ENCODE measurements at regions not wholly inside any gene's neighbourhood (a gene's known extent, or its start where the extent isn't known, plus 50 kb on each side); places are given as distances from the start of the nearest gene placed in this dataset.

GRCh38 chr9:117587263-117587662 lies 116.9 kb upstream of the TLR4 start:
- DNase-seq (no peak), ATAC-seq (no peak)
- H3K36me3 Mint-ChIP-seq (ENCODE audit: insufficient read depth) = no peaks in the 10 kb centered on the region
- H3K4me1 Mint-ChIP-seq (ENCODE audit: low read depth) = no peaks in the 10 kb centered on the region
- H3K27me3 Mint-ChIP-seq (ENCODE audit: low read depth) = no peaks in the 10 kb centered on the region
- peaks cover 6% of the 10 kb centered on the region for H3K9me3 Mint-ChIP-seq
- no peak overlapping the region for H3K4me3 Mint-ChIP-seq

- no peak for ATAC-seq
- Mint-ChIP-seq H3K4me3 (no peak overlapping the region), H3K36me3 (ENCODE audit: insufficient read depth) (no peaks in the 10 kb centered on the region), H3K27me3 (ENCODE audit: low read depth) (no peaks in the 10 kb centered on the region), H3K9me3 (peaks cover 7% of the 10 kb centered on the region), H3K4me1 (ENCODE audit: low read depth) (no peaks in the 10 kb centered on the region)
- no peak for DNase-seq
Measured at GRCh38 chr9:117574099-117574498, 130.1 kb upstream of the TLR4 start.

GRCh38 chr9:117564839-117565238 lies 139.4 kb upstream of the TLR4 start:
- no peaks in the 10 kb centered on the region for H3K36me3 Mint-ChIP-seq (ENCODE audit: insufficient read depth)
- DNase-seq (no peak), ATAC-seq (no peak)
- no peak overlapping the region for H3K4me3 Mint-ChIP-seq
- H3K27me3 Mint-ChIP-seq (ENCODE audit: low read depth) = no peaks in the 10 kb centered on the region
- no peaks in the 10 kb centered on the region for H3K4me1 Mint-ChIP-seq (ENCODE audit: low read depth)
- H3K9me3 Mint-ChIP-seq = peaks cover 3% of the 10 kb centered on the region

- DNase-seq (no peak), ATAC-seq (no peak)
- Mint-ChIP-seq H3K4me3 (no peak overlapping the region), H3K27me3 (ENCODE audit: low read depth) (peaks cover 3% of the 10 kb centered on the region), H3K9me3 (peaks cover 5% of the 10 kb centered on the region), H3K36me3 (ENCODE audit: insufficient read depth) (no peaks in the 10 kb centered on the region), H3K4me1 (ENCODE audit: low read depth) (no peaks in the 10 kb centered on the region)
Measured at GRCh38 chr9:117561761-117562160, 142.4 kb upstream of the TLR4 start.

GRCh38 chr9:117555964-117556629 lies 141.2 kb upstream of the ASTN2 start:
- H3K27me3 Mint-ChIP-seq (ENCODE audit: low read depth) = peaks cover 3% of the 10 kb centered on the region
- no peak overlapping the region for H3K4me3 Mint-ChIP-seq
- H3K4me1 Mint-ChIP-seq (ENCODE audit: low read depth) = no peaks in the 10 kb centered on the region
- H3K9me3 Mint-ChIP-seq = peaks cover 5% of the 10 kb centered on the region
- DNase-seq = no peak
- ATAC-seq = no peak
- H3K36me3 Mint-ChIP-seq (ENCODE audit: insufficient read depth) = no peaks in the 10 kb centered on the region

- Mint-ChIP-seq H3K27me3 (ENCODE audit: low read depth) (no peaks in the 10 kb centered on the region), H3K36me3 (ENCODE audit: insufficient read depth) (no peaks in the 10 kb centered on the region), H3K4me3 (no peak overlapping the region), H3K4me1 (ENCODE audit: low read depth) (no peaks in the 10 kb centered on the region), H3K9me3 (no peaks in the 10 kb centered on the region)
- ATAC-seq (no peak), DNase-seq (no peak)
Measured at GRCh38 chr9:117552811-117553210, 138.0 kb upstream of the ASTN2 start.

GRCh38 chr9:117551171-117551570 lies 136.3 kb upstream of the ASTN2 start:
- Mint-ChIP-seq H3K27me3 (ENCODE audit: low read depth) (no peaks in the 10 kb centered on the region), H3K36me3 (ENCODE audit: insufficient read depth) (no peaks in the 10 kb centered on the region), H3K9me3 (no peaks in the 10 kb centered on the region), H3K4me1 (ENCODE audit: low read depth) (peaks cover 7% of the 10 kb centered on the region), H3K4me3 (no peak overlapping the region)
- ATAC-seq = no peak
- no peak for DNase-seq

GRCh38 chr9:117549444-117549843 lies 134.6 kb upstream of the ASTN2 start:
- no peak for DNase-seq
- peaks cover 7% of the 10 kb centered on the region for H3K4me1 Mint-ChIP-seq (ENCODE audit: low read depth)
- ATAC-seq = no peak
- H3K9me3 Mint-ChIP-seq = no peaks in the 10 kb centered on the region
- H3K27me3 Mint-ChIP-seq (ENCODE audit: low read depth) = no peaks in the 10 kb centered on the region
- H3K36me3 Mint-ChIP-seq (ENCODE audit: insufficient read depth) = no peaks in the 10 kb centered on the region
- no peak overlapping the region for H3K4me3 Mint-ChIP-seq

GRCh38 chr9:117548556-117548955 lies 133.7 kb upstream of the ASTN2 start:
- Mint-ChIP-seq H3K4me1 (ENCODE audit: low read depth) (peaks cover 7% of the 10 kb centered on the region), H3K4me3 (no peak overlapping the region), H3K36me3 (ENCODE audit: insufficient read depth) (no peaks in the 10 kb centered on the region), H3K9me3 (no peaks in the 10 kb centered on the region), H3K27me3 (ENCODE audit: low read depth) (no peaks in the 10 kb centered on the region)
- ATAC-seq (no peak), DNase-seq (no peak)

- no peak for ATAC-seq
- Mint-ChIP-seq H3K27me3 (ENCODE audit: low read depth) (no peaks in the 10 kb centered on the region), H3K9me3 (no peaks in the 10 kb centered on the region), H3K4me1 (ENCODE audit: low read depth) (peaks cover 7% of the 10 kb centered on the region), H3K4me3 (no peak overlapping the region), H3K36me3 (ENCODE audit: insufficient read depth) (no peaks in the 10 kb centered on the region)
- DNase-seq = no peak
Measured at GRCh38 chr9:117547904-117548303, 133.0 kb upstream of the ASTN2 start.

GRCh38 chr9:117546894-117547678 lies 132.2 kb upstream of the ASTN2 start:
- Mint-ChIP-seq H3K36me3 (ENCODE audit: insufficient read depth) (no peaks in the 10 kb centered on the region), H3K4me1 (ENCODE audit: low read depth) (peaks cover 7% of the 10 kb centered on the region), H3K27me3 (ENCODE audit: low read depth) (no peaks in the 10 kb centered on the region), H3K9me3 (no peaks in the 10 kb centered on the region), H3K4me3 (no peak overlapping the region)
- no peak for DNase-seq
- no peak for ATAC-seq

GRCh38 chr9:117545846-117546245 lies 131.0 kb upstream of the ASTN2 start:
- no peaks in the 10 kb centered on the region for H3K36me3 Mint-ChIP-seq (ENCODE audit: insufficient read depth)
- H3K9me3 Mint-ChIP-seq = no peaks in the 10 kb centered on the region
- H3K4me1 Mint-ChIP-seq (ENCODE audit: low read depth) = peaks cover 7% of the 10 kb centered on the region
- no peak for ATAC-seq
- no peak for DNase-seq
- no peak overlapping the region for H3K4me3 Mint-ChIP-seq
- no peaks in the 10 kb centered on the region for H3K27me3 Mint-ChIP-seq (ENCODE audit: low read depth)

- no peak for ATAC-seq
- peaks cover 7% of the 10 kb centered on the region for H3K4me1 Mint-ChIP-seq (ENCODE audit: low read depth)
Measured at GRCh38 chr9:117543089-117543488, 128.2 kb upstream of the ASTN2 start.

GRCh38 chr9:117542021-117542420 lies 127.2 kb upstream of the ASTN2 start:
- no peaks in the 10 kb centered on the region for H3K9me3 Mint-ChIP-seq
- DNase-seq (no peak), ATAC-seq (no peak)
- H3K4me3 Mint-ChIP-seq = no peak overlapping the region
- no peaks in the 10 kb centered on the region for H3K36me3 Mint-ChIP-seq (ENCODE audit: insufficient read depth)
- no peaks in the 10 kb centered on the region for H3K27me3 Mint-ChIP-seq (ENCODE audit: low read depth)
- H3K4me1 Mint-ChIP-seq (ENCODE audit: low read depth) = peaks cover 4% of the 10 kb centered on the region

More at GRCh38 chr9:117543089-117543488, 128.2 kb upstream of the ASTN2 start:
- Mint-ChIP-seq H3K36me3 (ENCODE audit: insufficient read depth) (no peaks in the 10 kb centered on the region), H3K9me3 (no peaks in the 10 kb centered on the region), H3K27me3 (ENCODE audit: low read depth) (no peaks in the 10 kb centered on the region), H3K4me3 (no peak overlapping the region)
- no peak for DNase-seq

- no peak for ATAC-seq
- no peaks in the 10 kb centered on the region for H3K27me3 Mint-ChIP-seq (ENCODE audit: low read depth)
- H3K4me3 Mint-ChIP-seq = no peak overlapping the region
- H3K9me3 Mint-ChIP-seq = no peaks in the 10 kb centered on the region
- H3K36me3 Mint-ChIP-seq (ENCODE audit: insufficient read depth) = no peaks in the 10 kb centered on the region
- H3K4me1 Mint-ChIP-seq (ENCODE audit: low read depth) = no peaks in the 10 kb centered on the region
- DNase-seq = no peak
Measured at GRCh38 chr9:117541181-117541580, 126.3 kb upstream of the ASTN2 start.

Data from activated T-cell treated with anti-CD3 and anti-CD28 coated beads, Interleukin-2, amount 50 U/mL, for 4 hours (primary cell).